ENCODE measurements at regions not wholly inside any gene's neighbourhood (a gene's known extent, or its start where the extent isn't known, plus 50 kb on each side); places are given as distances from the start of the nearest gene placed in this dataset.

- TF ChIP-seq CTCF (IDR thresholded peaks at IDR 0.05 in 2 of 3, conservative IDR thresholded peaks at IDR 0.05 in 1 of 3; ENCODE audit: borderline replicate concordance in 1 of 3, insufficient read depth in 1 of 3, low read depth in 2 of 3, low read length in 2 of 3) (no peak), EZH2 (IDR thresholded peaks at IDR 0.05) (no peak), FOSL1 (IDR thresholded peaks at IDR 0.05; ENCODE audit: low read depth) (no peak)
These were observed 386.3 kb downstream of the AASDHPPT start for GRCh38 chr11:106463796-106464201.
